ENCODE measurements at regions not wholly inside any gene's neighbourhood (a gene's known extent, or its start where the extent isn't known, plus 50 kb on each side); places are given as distances from the start of the nearest gene placed in this dataset.

- no peak overlapping the region for H3K4me3 Mint-ChIP-seq
- no peak for ATAC-seq (replicated peaks in 1 of 4)
- Histone ChIP-seq H3K4me1 (ENCODE audit: control insufficient read depth in 1 of 2, extremely low read depth in 1 of 2, insufficient read depth in 2 of 2, low read length in 2 of 2) (peaks cover 0 to 12% of the 10 kb centered on the region in 2 experiments), H3K36me3 (ENCODE audit: control insufficient read depth in 2 of 2, extremely low read depth in 1 of 2, insufficient read depth in 1 of 2, low read length in 1 of 2) (no peaks in the 10 kb centered on the region), H3K4me3 (ENCODE audit: control insufficient read depth in 1 of 2, extremely low read depth in 1 of 2, low read length in 1 of 2) (no peak overlapping the region), H3K27me3 (replicated peaks in 1 of 2; ENCODE audit: control insufficient read depth in 2 of 2, extremely low read depth in 1 of 2, insufficient read depth in 2 of 2, low read length in 1 of 2) (peaks cover 0 to 31% of the 10 kb centered on the region in 2 experiments), H3K27ac (ENCODE audit: low read length) (no peak overlapping the region), H3K9me3 (no peaks in the 10 kb centered on the region)
- no peaks in the 10 kb centered on the region for H3K36me3 Mint-ChIP-seq
- peaks cover 0 to 8% (median 0%) of the 10 kb centered on the region in 3 donors for H3K9me3 Mint-ChIP-seq
- 84% methylated on average over 14 of the region's 18 CpGs for WGBS (ENCODE audit: insufficient coverage)
- CTCF ChIA-PET, result no interaction called here
- POLR2A ChIA-PET, result no interaction called here
- H3K27ac Mint-ChIP-seq, result no peak overlapping the region
- no peak for DNase-seq
- peaks cover 10 to 17% (median 12%) of the 10 kb centered on the region in 3 donors for H3K4me1 Mint-ChIP-seq
- H3K27me3 Mint-ChIP-seq, result peaks cover 12 to 15% of the 10 kb centered on the region in 2 donors
Observed at GRCh38 chr9:88236511-88237478, 98.5 kb upstream of the SPATA31C2 start.

- DNase-seq, result no peak
- Histone ChIP-seq H3K4me3 (ENCODE audit: control insufficient read depth in 1 of 2, extremely low read depth in 1 of 2, low read length in 1 of 2) (no peak overlapping the region), H3K27ac (ENCODE audit: low read length) (no peak overlapping the region), H3K9me3 (no peaks in the 10 kb centered on the region), H3K4me1 (ENCODE audit: control insufficient read depth in 1 of 2, extremely low read depth in 1 of 2, insufficient read depth in 2 of 2, low read length in 2 of 2) (peaks cover 0 to 12% of the 10 kb centered on the region in 2 experiments), H3K36me3 (ENCODE audit: control insufficient read depth in 2 of 2, extremely low read depth in 1 of 2, insufficient read depth in 1 of 2, low read length in 1 of 2) (no peaks in the 10 kb centered on the region), H3K27me3 (replicated peaks in 1 of 2; ENCODE audit: control insufficient read depth in 2 of 2, extremely low read depth in 1 of 2, insufficient read depth in 2 of 2, low read length in 1 of 2) (peaks cover 0 to 28% of the 10 kb centered on the region in 2 experiments)
- peaks cover 8 to 11% of the 10 kb centered on the region in 2 donors for H3K27me3 Mint-ChIP-seq
- CTCF ChIA-PET, result no interaction called here
- WGBS (ENCODE audit: insufficient coverage), result 60% methylated on average over 1 of the region's 2 CpGs
- no peak overlapping the region for H3K27ac Mint-ChIP-seq
- ATAC-seq (replicated peaks in 1 of 4), result no peak
- H3K9me3 Mint-ChIP-seq, result peaks cover 0 to 8% (median 0%) of the 10 kb centered on the region in 3 donors
- H3K4me3 Mint-ChIP-seq, result no peak overlapping the region
- no peaks in the 10 kb centered on the region for H3K36me3 Mint-ChIP-seq
- POLR2A ChIA-PET, result no interaction called here
- H3K4me1 Mint-ChIP-seq, result peaks cover 10 to 17% (median 12%) of the 10 kb centered on the region in 3 donors
Observed at GRCh38 chr9:88235615-88236014, 97.3 kb upstream of the SPATA31C2 start.

GRCh38 chr9:88234114-88234513, 95.8 kb upstream of the SPATA31C2 start:
- no peak overlapping the region for H3K4me3 Mint-ChIP-seq

GRCh38 chr9:88233091-88233490, 94.8 kb upstream of the SPATA31C2 start:
- Mint-ChIP-seq H3K4me3 (no peak overlapping the region), H3K27me3 (peaks cover 7 to 8% of the 10 kb centered on the region in 2 donors), H3K4me1 (peaks cover 7 to 9% (median 9%) of the 10 kb centered on the region in 3 donors), H3K27ac (no peak overlapping the region), H3K36me3 (no peaks in the 10 kb centered on the region), H3K9me3 (peaks cover 0 to 8% (median 0%) of the 10 kb centered on the region in 3 donors)
- ATAC-seq (replicated peaks in 1 of 4), result no peak
- ChIA-PET CTCF (no interaction called here), POLR2A (no interaction called here)
- no peak overlapping the region for H3K4me3 ChIP-seq (ENCODE audit: control insufficient read depth in 1 of 2, extremely low read depth in 1 of 2, low read length in 1 of 2)
- no peaks in the 10 kb centered on the region for H3K9me3 ChIP-seq
- no peak for DNase-seq
- WGBS (ENCODE audit: insufficient coverage), result 92% methylated on average over 2 of the region's 2 CpGs
- H3K36me3 ChIP-seq (ENCODE audit: control insufficient read depth in 2 of 2, extremely low read depth in 1 of 2, insufficient read depth in 1 of 2, low read length in 1 of 2), result no peaks in the 10 kb centered on the region
- peaks cover 0 to 27% of the 10 kb centered on the region in 2 experiments for H3K27me3 ChIP-seq (replicated peaks in 1 of 2; ENCODE audit: control insufficient read depth in 2 of 2, extremely low read depth in 1 of 2, insufficient read depth in 2 of 2, low read length in 1 of 2)
- H3K27ac ChIP-seq (ENCODE audit: low read length), result no peak overlapping the region
- H3K4me1 ChIP-seq (ENCODE audit: control insufficient read depth in 1 of 2, extremely low read depth in 1 of 2, insufficient read depth in 2 of 2, low read length in 2 of 2), result peaks cover 0 to 8% of the 10 kb centered on the region in 2 experiments

More at GRCh38 chr9:88234114-88234513, 95.8 kb upstream of the SPATA31C2 start:
- Histone ChIP-seq H3K27me3 (replicated peaks in 1 of 2; ENCODE audit: control insufficient read depth in 2 of 2, extremely low read depth in 1 of 2, insufficient read depth in 2 of 2, low read length in 1 of 2) (peaks cover 0 to 26% of the 10 kb centered on the region in 2 experiments), H3K36me3 (ENCODE audit: control insufficient read depth in 2 of 2, extremely low read depth in 1 of 2, insufficient read depth in 1 of 2, low read length in 1 of 2) (no peaks in the 10 kb centered on the region), H3K9me3 (no peaks in the 10 kb centered on the region), H3K4me1 (ENCODE audit: control insufficient read depth in 1 of 2, extremely low read depth in 1 of 2, insufficient read depth in 2 of 2, low read length in 2 of 2) (peaks cover 0 to 12% of the 10 kb centered on the region in 2 experiments), H3K4me3 (ENCODE audit: control insufficient read depth in 1 of 2, extremely low read depth in 1 of 2, low read length in 1 of 2) (no peak overlapping the region), H3K27ac (ENCODE audit: low read length) (no peak overlapping the region)
- ATAC-seq (replicated peaks in 1 of 4) (no peak), DNase-seq (no peak)
- Mint-ChIP-seq H3K27me3 (peaks cover 7 to 8% of the 10 kb centered on the region in 2 donors), H3K27ac (no peak overlapping the region), H3K4me1 (peaks cover 10 to 15% (median 12%) of the 10 kb centered on the region in 3 donors), H3K36me3 (no peaks in the 10 kb centered on the region), H3K9me3 (peaks cover 0 to 8% (median 0%) of the 10 kb centered on the region in 3 donors)
- CTCF ChIA-PET, result no interaction called here
- POLR2A ChIA-PET, result no interaction called here
- WGBS (ENCODE audit: insufficient coverage), result 85% methylated on average over 5 of the region's 8 CpGs

GRCh38 chr9:88230612-88231011, 92.3 kb upstream of the SPATA31C2 start:
- no peak overlapping the region for H3K4me3 ChIP-seq (ENCODE audit: control insufficient read depth in 1 of 2, extremely low read depth in 1 of 2, low read length in 1 of 2)
- no peaks in the 10 kb centered on the region for H3K4me1 Mint-ChIP-seq
- ATAC-seq (replicated peaks in 1 of 4) (no peak), DNase-seq (no peak)
- no peaks in the 10 kb centered on the region for H3K36me3 ChIP-seq (ENCODE audit: control insufficient read depth in 2 of 2, extremely low read depth in 1 of 2, insufficient read depth in 1 of 2, low read length in 1 of 2)
- H3K9me3 Mint-ChIP-seq, result peaks cover 0 to 8% (median 0%) of the 10 kb centered on the region in 3 donors
- no peak overlapping the region for H3K27ac ChIP-seq (ENCODE audit: low read length)
- peaks cover 0 to 15% of the 10 kb centered on the region in 2 experiments for H3K27me3 ChIP-seq (replicated peaks in 1 of 2; ENCODE audit: control insufficient read depth in 2 of 2, extremely low read depth in 1 of 2, insufficient read depth in 2 of 2, low read length in 1 of 2)
- CTCF ChIA-PET, result no interaction called here
- no peak overlapping the region for H3K4me3 Mint-ChIP-seq
- H3K27ac Mint-ChIP-seq, result no peak overlapping the region
- WGBS (ENCODE audit: insufficient coverage), result no CpG with 5 or more reads among the region's 2 CpGs
- no peaks in the 10 kb centered on the region for H3K36me3 Mint-ChIP-seq
- POLR2A ChIA-PET, result no interaction called here
- H3K27me3 Mint-ChIP-seq, result peaks cover 5 to 7% of the 10 kb centered on the region in 2 donors
- no peaks in the 10 kb centered on the region for H3K9me3 ChIP-seq
- no peaks in the 10 kb centered on the region for H3K4me1 ChIP-seq (ENCODE audit: control insufficient read depth in 1 of 2, extremely low read depth in 1 of 2, insufficient read depth in 2 of 2, low read length in 2 of 2)

GRCh38 chr9:88229434-88229833, 91.2 kb upstream of the SPATA31C2 start:
- H3K27ac Mint-ChIP-seq, result no peak overlapping the region
- CTCF ChIA-PET, result no interaction called here
- no peak overlapping the region for H3K4me3 Mint-ChIP-seq
- no peaks in the 10 kb centered on the region for H3K36me3 Mint-ChIP-seq
- Histone ChIP-seq H3K4me1 (ENCODE audit: control insufficient read depth in 1 of 2, extremely low read depth in 1 of 2, insufficient read depth in 2 of 2, low read length in 2 of 2) (no peaks in the 10 kb centered on the region), H3K36me3 (ENCODE audit: control insufficient read depth in 2 of 2, extremely low read depth in 1 of 2, insufficient read depth in 1 of 2, low read length in 1 of 2) (no peaks in the 10 kb centered on the region), H3K27me3 (replicated peaks in 1 of 2; ENCODE audit: control insufficient read depth in 2 of 2, extremely low read depth in 1 of 2, insufficient read depth in 2 of 2, low read length in 1 of 2) (peaks cover 0 to 13% of the 10 kb centered on the region in 2 experiments), H3K9me3 (no peaks in the 10 kb centered on the region), H3K4me3 (ENCODE audit: control insufficient read depth in 1 of 2, extremely low read depth in 1 of 2, low read length in 1 of 2) (no peak overlapping the region), H3K27ac (ENCODE audit: low read length) (no peak overlapping the region)
- POLR2A ChIA-PET, result no interaction called here
- DNase-seq (no peak), ATAC-seq (replicated peaks in 1 of 4) (no peak)
- WGBS (ENCODE audit: insufficient coverage), result 80% methylated on average over 1 of the region's 2 CpGs
- no peaks in the 10 kb centered on the region for H3K4me1 Mint-ChIP-seq
- peaks cover 5 to 7% of the 10 kb centered on the region in 2 donors for H3K27me3 Mint-ChIP-seq
- peaks cover 0 to 8% (median 0%) of the 10 kb centered on the region in 3 donors for H3K9me3 Mint-ChIP-seq
